ENCODE measurements at regions not wholly inside any gene's neighbourhood (a gene's known extent, or its start where the extent isn't known, plus 50 kb on each side); places are given as distances from the start of the nearest gene placed in this dataset.

DNA sequence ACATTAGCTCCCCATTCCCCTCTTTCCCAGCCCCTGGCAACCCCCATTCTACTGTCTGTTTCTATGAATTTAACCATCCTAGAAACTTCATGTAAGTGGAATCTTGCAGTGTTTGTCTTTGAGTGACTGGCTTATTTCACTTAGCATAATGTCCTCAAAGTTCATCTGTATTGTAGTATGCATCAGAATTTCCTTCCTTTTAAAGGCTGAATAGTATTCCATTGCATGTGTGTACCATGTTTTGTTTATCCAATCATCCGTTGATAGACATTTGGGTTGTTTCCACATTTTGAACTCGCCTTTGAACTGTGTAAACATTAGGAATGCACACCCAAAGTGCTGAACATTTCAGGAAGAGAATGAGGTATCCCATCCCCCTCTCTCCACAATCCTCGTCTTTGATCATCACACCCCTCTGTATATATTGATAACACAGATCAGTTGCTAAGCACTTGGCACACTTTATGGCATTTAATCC lies 56.4 kb upstream of the PLAC1 start:
- no peak for DNase-seq (ENCODE audit: low read depth, low spot score)
- ChIA-PET POLR2A (no interaction called here), CTCF (no interaction called here)
- TF ChIP-seq, protein P1, sequence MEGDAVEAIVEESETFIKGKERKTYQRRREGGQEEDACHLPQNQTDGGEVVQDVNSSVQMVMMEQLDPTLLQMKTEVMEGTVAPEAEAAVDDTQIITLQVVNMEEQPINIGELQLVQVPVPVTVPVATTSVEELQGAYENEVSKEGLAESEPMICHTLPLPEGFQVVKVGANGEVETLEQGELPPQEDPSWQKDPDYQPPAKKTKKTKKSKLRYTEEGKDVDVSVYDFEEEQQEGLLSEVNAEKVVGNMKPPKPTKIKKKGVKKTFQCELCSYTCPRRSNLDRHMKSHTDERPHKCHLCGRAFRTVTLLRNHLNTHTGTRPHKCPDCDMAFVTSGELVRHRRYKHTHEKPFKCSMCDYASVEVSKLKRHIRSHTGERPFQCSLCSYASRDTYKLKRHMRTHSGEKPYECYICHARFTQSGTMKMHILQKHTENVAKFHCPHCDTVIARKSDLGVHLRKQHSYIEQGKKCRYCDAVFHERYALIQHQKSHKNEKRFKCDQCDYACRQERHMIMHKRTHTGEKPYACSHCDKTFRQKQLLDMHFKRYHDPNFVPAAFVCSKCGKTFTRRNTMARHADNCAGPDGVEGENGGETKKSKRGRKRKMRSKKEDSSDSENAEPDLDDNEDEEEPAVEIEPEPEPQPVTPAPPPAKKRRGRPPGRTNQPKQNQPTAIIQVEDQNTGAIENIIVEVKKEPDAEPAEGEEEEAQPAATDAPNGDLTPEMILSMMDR (IDR thresholded peaks at IDR 0.05; ENCODE audit: insufficient read depth, low read length, missing control alignments) = no peak
- H3K4me3 ChIP-seq (ENCODE audit: low read depth, low read length) = no peak overlapping the region

DNA sequence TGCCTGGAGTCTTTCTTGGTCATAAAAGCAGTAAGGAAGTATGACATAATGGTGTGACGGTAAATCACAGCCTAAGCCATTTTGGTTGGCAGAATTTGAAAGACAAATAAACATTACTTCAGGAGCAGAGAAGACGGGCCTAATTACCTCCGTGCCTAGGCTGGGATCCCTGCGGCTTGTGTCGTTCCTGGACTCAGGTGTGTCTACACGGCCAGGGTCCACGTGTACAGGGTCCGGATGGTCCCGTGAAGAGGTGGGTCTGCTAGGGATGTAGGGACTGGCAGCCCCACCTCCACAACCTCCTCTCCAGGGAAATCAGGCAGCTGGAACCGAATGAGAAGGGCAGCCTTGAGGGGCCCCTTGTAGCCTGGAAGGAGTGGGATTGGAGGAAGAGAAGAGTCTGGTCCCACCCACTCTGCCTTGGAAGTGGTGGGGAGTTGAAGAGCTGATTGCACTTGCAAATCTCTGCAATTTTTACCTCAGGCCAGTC lies 55.4 kb upstream of the PLAC1 start:
- TF ChIP-seq, protein P1 (IDR thresholded peaks at IDR 0.05; ENCODE audit: insufficient read depth, low read length, missing control alignments) = no peak
- no peak overlapping the region for H3K4me3 ChIP-seq (ENCODE audit: low read depth, low read length)
- CTCF ChIA-PET = no interaction called here
- POLR2A ChIA-PET = no interaction called here
- DNase-seq (ENCODE audit: low read depth, low spot score) = no peak

DNA sequence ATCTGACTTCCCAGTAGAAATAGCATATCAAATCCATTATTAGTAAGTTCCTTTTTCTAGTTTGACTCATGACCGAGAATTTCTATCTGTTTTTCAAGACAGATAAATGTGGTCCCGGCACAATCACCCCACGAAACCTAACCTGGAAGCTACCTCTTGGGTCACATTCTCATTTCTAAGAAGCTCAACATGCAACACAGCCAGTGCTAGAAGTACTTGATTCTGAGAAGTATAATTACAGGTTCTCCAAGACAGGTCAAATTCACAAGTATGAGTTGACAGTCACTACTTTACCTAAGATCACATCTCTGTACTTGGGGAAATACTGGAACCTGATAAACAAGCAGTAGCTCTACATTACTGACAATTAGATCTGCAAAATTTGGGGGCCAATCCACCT lies 54.0 kb upstream of the PLAC1 start:
- POLR2A ChIA-PET = no interaction called here
- TF ChIP-seq, protein P1 (IDR thresholded peaks at IDR 0.05; ENCODE audit: insufficient read depth, low read length, missing control alignments) = no peak
- H3K4me3 ChIP-seq (ENCODE audit: low read depth, low read length) = no peak overlapping the region
- CTCF ChIA-PET = interaction anchor here (1.2 kb wide), 1 partner anchor 8 kb away, joined by 3 read pairs; no protein-coding TSS in a partner anchor
- DNase-seq (ENCODE audit: low read depth, low spot score) = no peak

DNA sequence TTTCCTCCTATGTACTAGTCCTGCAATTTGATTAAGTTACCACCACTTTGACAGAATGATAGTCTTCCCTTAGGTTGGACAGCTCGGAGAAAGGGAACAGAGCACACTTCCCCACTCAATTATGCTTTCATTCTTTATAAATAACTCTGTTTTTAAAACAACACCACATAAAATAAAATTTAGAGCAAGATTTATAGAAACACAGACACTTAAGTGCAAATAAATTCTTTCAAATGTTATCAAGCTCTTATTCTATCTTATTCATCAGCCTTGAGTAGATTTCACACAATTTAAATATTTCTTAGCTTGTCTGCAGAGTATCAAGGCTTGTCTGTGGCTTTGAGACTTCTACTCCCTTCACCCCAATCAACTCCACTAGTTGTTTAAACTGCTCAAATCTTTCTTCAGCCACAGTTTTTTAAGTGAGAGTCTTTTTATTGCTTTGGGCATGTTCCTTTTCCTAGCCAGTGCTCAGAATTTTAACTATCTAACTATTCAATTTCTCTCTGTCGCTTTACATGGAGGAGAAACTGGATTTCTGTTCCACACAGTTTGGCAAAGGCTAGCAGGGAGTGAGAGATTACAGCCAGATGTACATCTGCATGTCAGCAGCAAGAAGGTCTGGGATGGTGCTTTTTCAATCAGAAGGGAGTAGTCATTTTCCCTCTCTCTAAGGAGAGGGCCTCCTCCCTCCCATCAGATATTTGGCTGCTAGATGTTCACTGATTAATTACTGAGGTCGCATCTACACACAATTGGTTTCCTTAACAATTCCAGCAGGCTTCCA lies 53.1 kb upstream of the PLAC1 start:
- CTCF ChIA-PET = interaction anchor here (1.2 kb wide), 1 partner anchor 9 kb away, joined by 3 read pairs; no protein-coding TSS in a partner anchor
- TF ChIP-seq, protein P1 (IDR thresholded peaks at IDR 0.05; ENCODE audit: insufficient read depth, low read length, missing control alignments) = no peak
- POLR2A ChIA-PET = no interaction called here
- no peak for DNase-seq (ENCODE audit: low read depth, low spot score)
- no peak overlapping the region for H3K4me3 ChIP-seq (ENCODE audit: low read depth, low read length)

Data from AG04449 (cell line).